Body of pancreas (tissue), 4 donors: ENCODE measurements at regions not wholly inside any gene's neighbourhood (a gene's known extent, or its start where the extent isn't known, plus 50 kb on each side); places are given as distances from the start of the nearest gene placed in this dataset.

Source experiments
- ATAC-seq: fragments of 150-250 bp; one replicate; pipeline ENCODE4 v1.9.1; 2016
- DNase-seq, 4 donors: peaks; one replicate each; pipeline ENCODE4 v3.0.0-alpha.2; 2019
- H3K27ac ChIP-seq, 4 donors: fragments of 200-600 bp; sonication (generic); 1 replicate in 3 of 4; 2 replicates in 1 of 4; pipeline versions ENCODE4 v1.5.1 to v1.6.1; 2016 to 2019; ENCODE audit warnings: mild to moderate bottlenecking in 1 of 4, mixed read lengths in 1 of 4, moderate library complexity in 1 of 4
- H3K27me3 ChIP-seq, 2 donors: fragments of 200-600 bp; sonication (generic); one replicate each; pipeline ENCODE4 v1.6.0; 2016; ENCODE audit warnings: mild to moderate bottlenecking in 1 of 2
- H3K36me3 ChIP-seq, 2 donors: fragments of 200-600 bp; sonication (generic); replicated peaks in 1 of 2; 2 replicates each; pipeline ENCODE4 v1.5.1; 2016; ENCODE audit warnings: low read depth in 2 of 2; ENCODE audit not compliant: insufficient read depth in 1 of 2
- H3K4me1 ChIP-seq: fragments of 200-600 bp; sonication (generic); one replicate; pipeline ENCODE4 v1.6.0; 2016
- H3K4me3 ChIP-seq, 2 donors: fragments of 200-600 bp; sonication (generic); 1 replicate in 1 of 2; 2 replicates in 1 of 2; pipeline ENCODE4 v1.5.1; 2016 to 2019
- H3K9me3 ChIP-seq, 3 donors: fragments of 200-600 bp; sonication (generic); 1 replicate in 2 of 3; 2 replicates in 1 of 3; pipeline ENCODE4 v1.5.1; 2016
- CTCF ChIP-seq, 7 experiments: fragments of 450-650 bp in 4 of 7; fragments of 200-600 bp in 3 of 7; sonication (generic) in 3 of 7; IDR thresholded peaks; one replicate each; pipeline ENCODE4 v1.5.1; 2016 to 2019; ENCODE audit warnings: antibody characterized with exemption in 7 of 7
- POLR2A ChIP-seq, 3 donors: fragments of 450-650 bp; IDR thresholded peaks; one replicate each; pipeline ENCODE4 v1.6.1; 2016; ENCODE audit warnings: antibody characterized with exemption in 3 of 3, mild to moderate bottlenecking in 2 of 3
- WGBS, 2 donors: methylation state at CpG; one replicate each; pipeline ENCODE4 v1.1.5; 2017; 5-methylcytosine and 5-hydroxymethylcytosine counted together
- intact Hi-C: fragments of 100-400 bp; cut with DNase I; formaldehyde crosslinking; loops from one replicate; pipeline ENCODE4 v1.15.1; 2023

DNA sequence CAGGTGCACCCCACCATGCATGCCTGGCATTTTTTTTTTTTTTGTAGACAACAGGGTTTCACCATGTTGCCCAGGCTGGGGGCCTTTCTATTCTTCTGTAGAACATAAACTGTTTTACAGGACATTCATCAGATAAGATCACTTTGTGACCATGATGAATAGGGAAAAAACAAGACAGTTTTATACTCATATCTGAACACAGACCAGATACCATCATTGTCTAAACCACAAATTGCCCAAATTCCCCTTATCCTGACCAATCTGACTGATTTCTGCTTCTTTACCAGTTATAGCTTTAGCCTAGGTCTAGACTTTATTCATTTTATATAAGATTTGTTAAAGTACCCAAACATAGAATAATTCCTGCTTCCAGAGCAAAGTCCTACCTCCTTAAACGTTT lies 1699.3 kb upstream of the TMEFF2 start:
- H3K27ac ChIP-seq, result no peak overlapping the region
- ATAC-seq (no peak), DNase-seq (no peak)
- no peak overlapping the region for H3K4me3 ChIP-seq
- intact Hi-C loops, result no loop called here
- no peaks in the 10 kb centered on the region for H3K27me3 ChIP-seq
- WGBS, 2 donors, result 16 to 26% methylated on average over 1 of the region's 1 CpG
- no peaks in the 10 kb centered on the region for H3K4me1 ChIP-seq
- TF ChIP-seq CTCF (IDR thresholded peaks at IDR 0.05) (no peak), POLR2A (IDR thresholded peaks at IDR 0.05) (no peak)
- no peaks in the 10 kb centered on the region for H3K36me3 ChIP-seq
- no peaks in the 10 kb centered on the region for H3K9me3 ChIP-seq

- H3K4me1 ChIP-seq, result no peaks in the 10 kb centered on the region
- intact Hi-C loops, result no loop called here
- H3K4me3 ChIP-seq, result no peak overlapping the region
- H3K36me3 ChIP-seq, result no peaks in the 10 kb centered on the region
- 49 to 57% methylated on average over 2 of the region's 2 CpGs for WGBS, 2 donors
- DNase-seq, result no peak
- no peak for ATAC-seq
- no peaks in the 10 kb centered on the region for H3K9me3 ChIP-seq
- no peak overlapping the region for H3K27ac ChIP-seq
- TF ChIP-seq CTCF (IDR thresholded peaks at IDR 0.05) (no peak), POLR2A (IDR thresholded peaks at IDR 0.05) (no peak)
- no peaks in the 10 kb centered on the region for H3K27me3 ChIP-seq
These were observed 1696.3 kb upstream of the TMEFF2 start for GRCh38 chr2:193891023-193891422.

- no peak for ATAC-seq
- DNase-seq, result no peak
- no peaks in the 10 kb centered on the region for H3K27me3 ChIP-seq
- no peaks in the 10 kb centered on the region for H3K4me1 ChIP-seq
- H3K4me3 ChIP-seq, result no peak overlapping the region
- TF ChIP-seq POLR2A (IDR thresholded peaks at IDR 0.05), result no peak
- no peak for TF ChIP-seq CTCF (IDR thresholded peaks at IDR 0.05)
- no peaks in the 10 kb centered on the region for H3K9me3 ChIP-seq
- 71 to 79% methylated on average over 1 of the region's 1 CpG for whole genome bisulfite sequencing, 2 donors
- H3K27ac ChIP-seq, result no peak overlapping the region
- intact Hi-C loops, result no loop called here
- no peaks in the 10 kb centered on the region for H3K36me3 ChIP-seq
These were observed 1690.7 kb upstream of the TMEFF2 start for GRCh38 chr2:193885419-193885818.

GRCh38 chr2:193883820-193884219 lies 1689.1 kb upstream of the TMEFF2 start:
- Histone ChIP-seq H3K9me3 (no peaks in the 10 kb centered on the region), H3K4me1 (no peaks in the 10 kb centered on the region), H3K4me3 (no peak overlapping the region), H3K27me3 (no peaks in the 10 kb centered on the region), H3K27ac (no peak overlapping the region), H3K36me3 (no peaks in the 10 kb centered on the region)
- DNase-seq, result no peak
- intact Hi-C loops, result no loop called here
- no peak for ATAC-seq
- TF ChIP-seq CTCF (IDR thresholded peaks at IDR 0.05), result no peak
- TF ChIP-seq POLR2A (IDR thresholded peaks at IDR 0.05), result no peak

DNA sequence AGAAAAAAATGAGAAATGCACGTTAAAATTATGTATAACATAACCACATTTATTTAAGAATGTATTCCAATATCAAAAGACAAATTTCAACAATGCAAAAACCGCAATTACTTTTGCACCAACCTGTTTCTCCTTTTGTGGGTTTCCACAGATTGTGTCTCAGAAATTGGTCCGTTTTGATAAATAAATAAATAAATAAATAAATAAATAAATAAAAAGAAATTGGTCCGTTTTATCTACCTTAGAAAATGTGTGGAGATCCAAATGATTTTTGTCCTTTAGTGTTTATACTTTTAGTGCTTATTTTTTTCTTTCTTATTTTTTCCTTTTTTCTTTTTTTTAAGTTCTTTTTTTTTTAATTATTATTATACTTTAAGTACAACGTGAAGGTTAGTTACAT lies 1682.2 kb upstream of the TMEFF2 start:
- no peaks in the 10 kb centered on the region for H3K27me3 ChIP-seq
- no peaks in the 10 kb centered on the region for H3K36me3 ChIP-seq
- DNase-seq (no peak), ATAC-seq (no peak)
- no peaks in the 10 kb centered on the region for H3K4me1 ChIP-seq
- no peak overlapping the region for H3K27ac ChIP-seq
- TF ChIP-seq POLR2A (IDR thresholded peaks at IDR 0.05), result no peak
- TF ChIP-seq CTCF (IDR thresholded peaks at IDR 0.05), result no peak
- WGBS, 2 donors, result 76 to 80% methylated on average over 5 of the region's 5 CpGs
- intact Hi-C loops, result no loop called here
- no peaks in the 10 kb centered on the region for H3K9me3 ChIP-seq
- no peak overlapping the region for H3K4me3 ChIP-seq
